GM23338 (cell line): ENCODE measurements at regions not wholly inside any gene's neighbourhood (a gene's known extent, or its start where the extent isn't known, plus 50 kb on each side); places are given as distances from the start of the nearest gene placed in this dataset.

Experiments
- ATAC-seq: fragments of 200-7000 bp; cut with Tn5 transposase; 3 replicates; pipeline ENCODE4 v1.9.1; 2020
- DNase-seq: peaks from one replicate; pipeline ENCODE4 v3.0.0-alpha.2; 2015; ENCODE audit warnings: low spot score
- H2AFZ ChIP-seq: fragments of 200-600 bp; sonication (generic); 2 replicates; pipeline ENCODE4 v1.8.0; 2016; ENCODE audit warnings: antibody characterized with exemption, mild to moderate bottlenecking, moderate library complexity
- H3F3A ChIP-seq: fragments of 200-600 bp; sonication (generic); replicated peaks from 2 replicates; pipeline ENCODE4 v1.8.0; 2017; ENCODE audit warnings: antibody characterized with exemption, mixed run types, low read depth
- H3K27ac ChIP-seq: fragments of 200-600 bp; sonication (generic); 2 replicates; pipeline ENCODE4 v1.6.1; 2016; ENCODE audit warnings: low read depth
- H3K27me3 ChIP-seq: fragments of 200-600 bp; sonication (generic); 2 replicates; pipeline ENCODE4 v1.8.0; 2016; ENCODE audit warnings: mild to moderate bottlenecking, mixed run types, moderate library complexity; ENCODE audit not compliant: insufficient read depth
- H3K36me3 ChIP-seq: fragments of 200-600 bp; sonication (generic); 2 replicates; pipeline ENCODE4 v1.8.0; 2016; ENCODE audit warnings: mild to moderate bottlenecking; ENCODE audit not compliant: insufficient read depth
- H3K4me1 ChIP-seq: fragments of 200-600 bp; sonication (generic); 2 replicates; pipeline ENCODE4 v1.8.0; 2016; ENCODE audit warnings: mild to moderate bottlenecking, moderate library complexity; ENCODE audit not compliant: insufficient read depth
- H3K4me2 ChIP-seq: fragments of 200-600 bp; sonication (generic); 2 replicates; pipeline ENCODE4 v1.7.1; 2017; ENCODE audit warnings: mixed run types
- H3K4me3 ChIP-seq: fragments of 200-600 bp; sonication (generic); 2 replicates; pipeline ENCODE4 v1.6.1; 2016; ENCODE audit warnings: mixed run types
- H3K79me2 ChIP-seq: fragments of 200-600 bp; sonication (generic); replicated peaks from 2 replicates; pipeline ENCODE4 v1.8.0; 2017; ENCODE audit warnings: mild to moderate bottlenecking; ENCODE audit not compliant: insufficient read depth
- H3K9me2 ChIP-seq: fragments of 200-600 bp; sonication (generic); 2 replicates; pipeline ENCODE4 v1.8.0; 2017; ENCODE audit not compliant: insufficient read depth
- H4K20me1 ChIP-seq: fragments of 200-600 bp; sonication (generic); replicated peaks from 2 replicates; pipeline ENCODE4 v1.8.0; 2017; ENCODE audit warnings: mild to moderate bottlenecking; ENCODE audit not compliant: insufficient read depth
- H3K27ac Mint-ChIP-seq: 2 replicates; pipeline ENCODE4 v1.8.0; 2020; ENCODE audit warnings: inconsistent platforms, mild to moderate bottlenecking, moderate library complexity, mixed read lengths
- H3K27me3 Mint-ChIP-seq: 3 replicates; pipeline ENCODE4 v1.8.0; 2022; ENCODE audit warnings: low read depth, mild to moderate bottlenecking, moderate library complexity, mixed read lengths, inconsistent platforms; ENCODE audit not compliant: insufficient read depth, poor library complexity
- H3K36me3 Mint-ChIP-seq: 3 replicates; pipeline ENCODE4 v1.8.0; 2021; ENCODE audit warnings: low read depth, mild to moderate bottlenecking, inconsistent platforms, moderate library complexity, mixed read lengths
- H3K4me1 Mint-ChIP-seq: 3 replicates; pipeline ENCODE4 v1.8.0; 2020; ENCODE audit warnings: mild to moderate bottlenecking, inconsistent platforms, mixed read lengths
- H3K4me3 Mint-ChIP-seq: 3 replicates; pipeline ENCODE4 v1.8.0; 2021; ENCODE audit warnings: moderate library complexity, mild to moderate bottlenecking, inconsistent platforms, mixed read lengths
- H3K9me3 Mint-ChIP-seq: 3 replicates; pipeline ENCODE4 v1.8.0; 2020; ENCODE audit warnings: moderate library complexity, mild to moderate bottlenecking, inconsistent platforms, mixed read lengths
- CREB1 ChIP-seq: fragments of 250-450 bp; sonication (Bioruptor Pico); IDR thresholded peaks from 2 replicates; pipeline ENCODE4 v1.5.0; 2020; ENCODE audit warnings: low read depth, mild to moderate bottlenecking, moderate library complexity
- ETS1 ChIP-seq: IDR thresholded peaks from 2 replicates; pipeline ENCODE4 v1.6.1; 2016; ENCODE audit warnings: antibody characterized with exemption
- EZH2 ChIP-seq: fragments of 200-600 bp; sonication (generic); IDR thresholded peaks from one replicate; pipeline ENCODE4 v1.8.0; 2017; ENCODE audit warnings: antibody characterized with exemption, mild to moderate bottlenecking, low read depth; ENCODE audit not compliant: unreplicated experiment
- EZH2phosphoT487 ChIP-seq: fragments of 200-600 bp; sonication (generic); IDR thresholded peaks from one replicate; pipeline ENCODE4 v1.8.1; 2018; ENCODE audit warnings: antibody characterized with exemption; ENCODE audit not compliant: unreplicated experiment
- JUNB ChIP-seq: IDR thresholded peaks from one replicate; pipeline ENCODE4 v1.6.1; 2016; ENCODE audit warnings: antibody characterized with exemption; ENCODE audit not compliant: unreplicated experiment
- NANOG ChIP-seq: IDR thresholded peaks from 2 replicates; pipeline ENCODE4 v1.6.1; 2016; ENCODE audit warnings: antibody characterized with exemption, borderline replicate concordance
- POLR2AphosphoS5 ChIP-seq: IDR thresholded peaks from 2 replicates; pipeline ENCODE4 v1.6.1; 2016; ENCODE audit warnings: antibody characterized with exemption, low read depth
- STAT1 ChIP-seq: IDR thresholded peaks from one replicate; pipeline ENCODE4 v1.6.1; 2016; ENCODE audit warnings: antibody characterized with exemption; ENCODE audit not compliant: unreplicated experiment
- ZNF114 ChIP-seq: fragments of 250-450 bp; sonication (Bioruptor Pico); IDR thresholded peaks from 2 replicates; pipeline ENCODE4 v1.5.0; 2020; ENCODE audit warnings: mild to moderate bottlenecking, moderate library complexity
- ZNF331 ChIP-seq: fragments of 250-450 bp; sonication (Bioruptor Pico); IDR thresholded peaks from 2 replicates; pipeline ENCODE4 v1.5.0; 2020; ENCODE audit warnings: low read depth, mild to moderate bottlenecking, moderate library complexity
- TF ChIP-seq, protein P1 (sequence below): IDR thresholded peaks from one replicate; pipeline ENCODE4 v1.6.1; 2018; ENCODE audit warnings: antibody characterized with exemption; ENCODE audit not compliant: unreplicated experiment
- TF ChIP-seq, protein P2 (sequence below), 2 experiments: fragments of 200-600 bp in 1 of 2; sonication (generic) in 1 of 2; conservative IDR thresholded peaks; 2 replicates each; pipeline versions ENCODE4 v1.5.1 to v1.6.1; 2016 to 2017; ENCODE audit warnings: antibody characterized with exemption in 2 of 2, low read depth in 2 of 2, mild to moderate bottlenecking in 2 of 2, moderate library complexity in 1 of 2

- no peak for ATAC-seq
- no peaks in the 10 kb centered on the region for H3K27me3 Mint-ChIP-seq
- no peak for TF ChIP-seq STAT1
- TF ChIP-seq NANOG: no peak
- TF ChIP-seq EZH2phosphoT487: no peak
- TF ChIP-seq CREB1 (CRISPR knock-in tag): no peak
- no peak for TF ChIP-seq ETS1
- H3K4me1 Mint-ChIP-seq: peaks cover 3% of the 10 kb centered on the region; the same call in 1 of the 3 replicates
- H3K9me3 Mint-ChIP-seq: no peaks in the 10 kb centered on the region
- Histone ChIP-seq H3K79me2 (no peaks in the 10 kb centered on the region), H3K4me2 (no peak overlapping the region), H3K36me3 (no peaks in the 10 kb centered on the region), H3K4me1 (no peaks in the 10 kb centered on the region), H4K20me1 (no peaks in the 10 kb centered on the region), H2AFZ (no peak overlapping the region), H3K9me2 (no peaks in the 10 kb centered on the region), H3K4me3 (no peak overlapping the region), H3K27me3 (no peaks in the 10 kb centered on the region), H3F3A (no peaks in the 10 kb centered on the region), H3K27ac (no peak overlapping the region)
- no peaks in the 10 kb centered on the region; the same call in 2 of the 3 replicates for H3K36me3 Mint-ChIP-seq
- no peak overlapping the region for H3K4me3 Mint-ChIP-seq
- DNase-seq: no peak
- H3K27ac Mint-ChIP-seq: no peak overlapping the region
Measured at GRCh38 chr4:123260653-123261052, 135.9 kb upstream of the SPRY1 start.

DNA sequence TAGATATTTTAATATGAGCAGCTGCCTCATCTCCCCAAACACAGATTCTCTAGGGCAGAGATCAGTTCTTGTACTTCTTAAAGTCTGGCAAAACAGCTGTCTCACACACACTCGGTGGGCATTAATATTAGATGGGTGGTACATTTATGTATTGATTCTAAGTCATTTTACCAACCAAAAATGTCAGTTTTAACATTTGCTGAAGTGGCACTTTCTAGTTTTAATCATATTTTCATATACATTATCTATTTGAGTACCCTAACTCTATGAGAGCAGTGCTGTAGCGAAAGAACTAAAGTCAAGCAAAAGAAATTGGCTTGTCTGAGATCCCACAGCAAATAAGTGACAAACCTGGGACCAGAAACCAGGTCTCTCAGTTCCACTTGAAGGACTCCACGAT lies 134.5 kb upstream of the SPRY1 start:
- Mint-ChIP-seq H3K4me1 (peaks cover 7% of the 10 kb centered on the region; the same call in 2 of the 3 replicates), H3K4me3 (no peak overlapping the region), H3K36me3 (no peaks in the 10 kb centered on the region), H3K27ac (no peak overlapping the region), H3K27me3 (no peaks in the 10 kb centered on the region), H3K9me3 (no peaks in the 10 kb centered on the region; the same call in 2 of the 3 replicates)
- Histone ChIP-seq H2AFZ (no peak overlapping the region), H3K4me1 (peaks cover 3% of the 10 kb centered on the region; the same call in 1 of the 2 replicates), H3F3A (no peaks in the 10 kb centered on the region), H4K20me1 (no peaks in the 10 kb centered on the region), H3K4me3 (no peak overlapping the region), H3K4me2 (no peak overlapping the region), H3K36me3 (no peaks in the 10 kb centered on the region), H3K79me2 (no peaks in the 10 kb centered on the region), H3K27me3 (no peaks in the 10 kb centered on the region), H3K9me2 (no peaks in the 10 kb centered on the region), H3K27ac (no peak overlapping the region)
- ATAC-seq: no peak
- DNase-seq: no peak
- no peak for TF ChIP-seq EZH2phosphoT487
- no peak for TF ChIP-seq ETS1
- TF ChIP-seq EZH2: no peak
- no peak for TF ChIP-seq POLR2AphosphoS5
- TF ChIP-seq STAT1: no peak
- no peak for TF ChIP-seq JUNB
- TF ChIP-seq, protein P1, sequence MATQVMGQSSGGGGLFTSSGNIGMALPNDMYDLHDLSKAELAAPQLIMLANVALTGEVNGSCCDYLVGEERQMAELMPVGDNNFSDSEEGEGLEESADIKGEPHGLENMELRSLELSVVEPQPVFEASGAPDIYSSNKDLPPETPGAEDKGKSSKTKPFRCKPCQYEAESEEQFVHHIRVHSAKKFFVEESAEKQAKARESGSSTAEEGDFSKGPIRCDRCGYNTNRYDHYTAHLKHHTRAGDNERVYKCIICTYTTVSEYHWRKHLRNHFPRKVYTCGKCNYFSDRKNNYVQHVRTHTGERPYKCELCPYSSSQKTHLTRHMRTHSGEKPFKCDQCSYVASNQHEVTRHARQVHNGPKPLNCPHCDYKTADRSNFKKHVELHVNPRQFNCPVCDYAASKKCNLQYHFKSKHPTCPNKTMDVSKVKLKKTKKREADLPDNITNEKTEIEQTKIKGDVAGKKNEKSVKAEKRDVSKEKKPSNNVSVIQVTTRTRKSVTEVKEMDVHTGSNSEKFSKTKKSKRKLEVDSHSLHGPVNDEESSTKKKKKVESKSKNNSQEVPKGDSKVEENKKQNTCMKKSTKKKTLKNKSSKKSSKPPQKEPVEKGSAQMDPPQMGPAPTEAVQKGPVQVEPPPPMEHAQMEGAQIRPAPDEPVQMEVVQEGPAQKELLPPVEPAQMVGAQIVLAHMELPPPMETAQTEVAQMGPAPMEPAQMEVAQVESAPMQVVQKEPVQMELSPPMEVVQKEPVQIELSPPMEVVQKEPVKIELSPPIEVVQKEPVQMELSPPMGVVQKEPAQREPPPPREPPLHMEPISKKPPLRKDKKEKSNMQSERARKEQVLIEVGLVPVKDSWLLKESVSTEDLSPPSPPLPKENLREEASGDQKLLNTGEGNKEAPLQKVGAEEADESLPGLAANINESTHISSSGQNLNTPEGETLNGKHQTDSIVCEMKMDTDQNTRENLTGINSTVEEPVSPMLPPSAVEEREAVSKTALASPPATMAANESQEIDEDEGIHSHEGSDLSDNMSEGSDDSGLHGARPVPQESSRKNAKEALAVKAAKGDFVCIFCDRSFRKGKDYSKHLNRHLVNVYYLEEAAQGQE: no peak
- TF ChIP-seq, protein P2, sequence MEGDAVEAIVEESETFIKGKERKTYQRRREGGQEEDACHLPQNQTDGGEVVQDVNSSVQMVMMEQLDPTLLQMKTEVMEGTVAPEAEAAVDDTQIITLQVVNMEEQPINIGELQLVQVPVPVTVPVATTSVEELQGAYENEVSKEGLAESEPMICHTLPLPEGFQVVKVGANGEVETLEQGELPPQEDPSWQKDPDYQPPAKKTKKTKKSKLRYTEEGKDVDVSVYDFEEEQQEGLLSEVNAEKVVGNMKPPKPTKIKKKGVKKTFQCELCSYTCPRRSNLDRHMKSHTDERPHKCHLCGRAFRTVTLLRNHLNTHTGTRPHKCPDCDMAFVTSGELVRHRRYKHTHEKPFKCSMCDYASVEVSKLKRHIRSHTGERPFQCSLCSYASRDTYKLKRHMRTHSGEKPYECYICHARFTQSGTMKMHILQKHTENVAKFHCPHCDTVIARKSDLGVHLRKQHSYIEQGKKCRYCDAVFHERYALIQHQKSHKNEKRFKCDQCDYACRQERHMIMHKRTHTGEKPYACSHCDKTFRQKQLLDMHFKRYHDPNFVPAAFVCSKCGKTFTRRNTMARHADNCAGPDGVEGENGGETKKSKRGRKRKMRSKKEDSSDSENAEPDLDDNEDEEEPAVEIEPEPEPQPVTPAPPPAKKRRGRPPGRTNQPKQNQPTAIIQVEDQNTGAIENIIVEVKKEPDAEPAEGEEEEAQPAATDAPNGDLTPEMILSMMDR (conservative IDR thresholded peaks at IDR 0.05; ENCODE audit: low read depth in 2 of 2): no peak
- TF ChIP-seq ZNF331 (CRISPR knock-in tag): no peak
- no peak for TF ChIP-seq CREB1 (CRISPR knock-in tag)
- no peak for TF ChIP-seq ZNF114 (CRISPR knock-in tag)
- no peak for TF ChIP-seq NANOG
